Panc1 (cell line): ENCODE measurements at regions not wholly inside any gene's neighbourhood (a gene's known extent, or its start where the extent isn't known, plus 50 kb on each side); places are given as distances from the start of the nearest gene placed in this dataset.
"Not testable (repeated sequence)": the region's sequence is repeated elsewhere in the genome, so short reads cannot be mapped to it uniquely, and the experiment has no call there.

ENCODE experiments used
- ATAC-seq: fragments of 200-7000 bp; cut with Tn5 transposase; 2 replicates; pipeline ENCODE4 v1.9.1; 2020; ENCODE audit warnings: mild to moderate bottlenecking, moderate library complexity
- BruUV-seq: library from RNA; stranded (reverse); fragments of 400-500 nt; replicated peaks from 2 replicates; lab custom pipeline; 2021; lab: Mats Ljungman, UMichigan
- CTCF ChIA-PET: fragments of 300-600 bp; sonication (Branson Sonifier 250); formaldehyde crosslinking; loops from one replicate; lab custom pipeline; 2022; ENCODE audit warnings: antibody characterized with exemption; lab: Charles Lee
- POLR2A ChIA-PET: fragments of 300-600 bp; sonication (Branson Sonifier 250); formaldehyde crosslinking; loops from one replicate; lab custom pipeline; 2022; ENCODE audit warnings: antibody characterized with exemption; lab: Charles Lee
- DNase-seq: peaks from one replicate; pipeline ENCODE4 v3.0.0-alpha.2; 2010; ENCODE audit warnings: low read depth, low spot score
- H3K27ac ChIP-seq: 2 replicates; pipeline ENCODE4 v1.5.1; 2011; ENCODE audit warnings: mild to moderate bottlenecking, low read length, inconsistent platforms
- H3K27me3 ChIP-seq: fragments of 200-500 bp; sonication (Bioruptor generic); 2 replicates; pipeline ENCODE4 v1.6.0; 2014; ENCODE audit warnings: low read length, inconsistent platforms; ENCODE audit not compliant: control insufficient read depth, insufficient read depth
- H3K36me3 ChIP-seq: fragments of 200-500 bp; sonication (Bioruptor generic); 2 replicates; pipeline ENCODE4 v1.5.1; 2014; ENCODE audit warnings: inconsistent platforms, mild to moderate bottlenecking, low read length, moderate library complexity; ENCODE audit not compliant: control insufficient read depth, insufficient read depth
- H3K4me1 ChIP-seq: 2 replicates; pipeline ENCODE4 v1.5.1; 2011; ENCODE audit warnings: inconsistent platforms, mild to moderate bottlenecking, low read length, moderate library complexity; ENCODE audit not compliant: control insufficient read depth, insufficient read depth
- H3K4me3 ChIP-seq, 2 experiments: 2 replicates each; pipeline ENCODE4 v1.5.1; 2011 to 2012; ENCODE audit warnings: low read depth in 2 of 2, low read length in 2 of 2, mild to moderate bottlenecking in 2 of 2, inconsistent platforms in 1 of 2, moderate library complexity in 1 of 2
- H3K9me3 ChIP-seq: fragments of 200-500 bp; sonication (Bioruptor generic); 2 replicates; pipeline ENCODE4 v1.5.1; 2014; ENCODE audit warnings: low read depth, mild to moderate bottlenecking, inconsistent platforms, low read length, moderate library complexity; ENCODE audit not compliant: control insufficient read depth, insufficient read depth
- POLR2AphosphoS5 ChIP-seq: IDR thresholded peaks from 2 replicates; pipeline ENCODE4 v1.6.1; 2012; ENCODE audit warnings: mild to moderate bottlenecking, low read depth, low read length, moderate library complexity
- REST ChIP-seq, 2 experiments: IDR thresholded peaks; 2 replicates each; pipeline ENCODE4 v1.6.1; 2011 to 2012; ENCODE audit warnings: low read depth in 2 of 2, control low read depth in 1 of 2, low read length in 1 of 2, mild to moderate bottlenecking in 1 of 2, moderate library complexity in 1 of 2; ENCODE audit not compliant: insufficient read depth in 1 of 2
- SIN3A ChIP-seq: IDR thresholded peaks from 2 replicates; pipeline ENCODE4 v1.6.1; 2012; ENCODE audit warnings: low read depth, mild to moderate bottlenecking, low read length, moderate library complexity, borderline replicate concordance; ENCODE audit not compliant: insufficient read depth
- TCF7L2 ChIP-seq: IDR thresholded peaks from 2 replicates; pipeline ENCODE4 v1.6.1; 2011; ENCODE audit warnings: mild to moderate bottlenecking, low read depth, low read length, inconsistent platforms
- in situ Hi-C: cut with HindIII; loops from 2 replicates; pipeline ENCODE4 v1.10.0; 2016; ENCODE audit warnings: low sequenced_read_pairs, low pct_unique_long_range_greater_than_20kb
- intact Hi-C: fragments of 100-400 bp; cut with micrococcal nuclease; formaldehyde crosslinking; loops from one replicate; pipeline ENCODE4 v1.10.0; 2022; ENCODE audit not compliant: unreplicated experiment
- TF ChIP-seq, protein P1 (sequence below): fragments of 450-650 bp; IDR thresholded peaks from 2 replicates; pipeline ENCODE4 v1.5.1; 2017; ENCODE audit warnings: mild to moderate bottlenecking

GRCh38 chr4:3942569-3942971, 176.4 kb downstream of the ADRA2C start:
- BruUV-seq, H3K27ac ChIP-seq, POLR2A ChIA-PET, CTCF ChIA-PET, intact Hi-C loops, H3K9me3 ChIP-seq, DNase-seq, in situ Hi-C loops, H3K4me1 ChIP-seq, H3K36me3 ChIP-seq, ATAC-seq, H3K4me3 ChIP-seq, H3K27me3 ChIP-seq: not testable (repeated sequence)
- TF ChIP-seq, protein P1, sequence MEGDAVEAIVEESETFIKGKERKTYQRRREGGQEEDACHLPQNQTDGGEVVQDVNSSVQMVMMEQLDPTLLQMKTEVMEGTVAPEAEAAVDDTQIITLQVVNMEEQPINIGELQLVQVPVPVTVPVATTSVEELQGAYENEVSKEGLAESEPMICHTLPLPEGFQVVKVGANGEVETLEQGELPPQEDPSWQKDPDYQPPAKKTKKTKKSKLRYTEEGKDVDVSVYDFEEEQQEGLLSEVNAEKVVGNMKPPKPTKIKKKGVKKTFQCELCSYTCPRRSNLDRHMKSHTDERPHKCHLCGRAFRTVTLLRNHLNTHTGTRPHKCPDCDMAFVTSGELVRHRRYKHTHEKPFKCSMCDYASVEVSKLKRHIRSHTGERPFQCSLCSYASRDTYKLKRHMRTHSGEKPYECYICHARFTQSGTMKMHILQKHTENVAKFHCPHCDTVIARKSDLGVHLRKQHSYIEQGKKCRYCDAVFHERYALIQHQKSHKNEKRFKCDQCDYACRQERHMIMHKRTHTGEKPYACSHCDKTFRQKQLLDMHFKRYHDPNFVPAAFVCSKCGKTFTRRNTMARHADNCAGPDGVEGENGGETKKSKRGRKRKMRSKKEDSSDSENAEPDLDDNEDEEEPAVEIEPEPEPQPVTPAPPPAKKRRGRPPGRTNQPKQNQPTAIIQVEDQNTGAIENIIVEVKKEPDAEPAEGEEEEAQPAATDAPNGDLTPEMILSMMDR, result peak; percentile 65

DNA sequence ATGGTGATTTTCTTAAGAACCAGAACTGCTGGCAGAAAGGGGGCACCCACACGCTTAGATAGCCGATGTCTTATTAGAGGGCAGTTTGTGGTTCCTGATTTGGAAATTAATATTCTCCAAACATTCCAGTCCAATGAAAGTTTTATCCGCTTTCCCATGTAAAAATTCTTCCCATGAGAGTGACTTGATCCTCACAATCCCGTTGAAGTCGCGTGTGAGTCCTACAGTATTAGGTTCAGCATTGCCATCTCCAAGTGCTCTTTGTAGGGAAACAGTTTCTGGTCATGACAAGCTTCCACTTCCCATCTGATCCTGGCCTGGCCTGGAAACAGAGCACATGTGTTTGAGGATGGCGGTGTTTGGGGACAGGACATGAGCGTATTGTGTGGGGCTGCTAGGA, 176.9 kb downstream of the ADRA2C start:
- intact Hi-C loops, POLR2A ChIA-PET, H3K36me3 ChIP-seq, H3K27me3 ChIP-seq, H3K4me1 ChIP-seq, H3K27ac ChIP-seq, in situ Hi-C loops, H3K4me3 ChIP-seq, ATAC-seq, DNase-seq, H3K9me3 ChIP-seq, BruUV-seq, CTCF ChIA-PET: not testable (repeated sequence)

GRCh38 chr4:3945511-3946290, 179.5 kb downstream of the ADRA2C start:
- H3K4me1 ChIP-seq, result no peaks in the 10 kb centered on the region
- CTCF ChIA-PET, result interaction anchor here (0.7 kb wide), 1 partner anchor 36 kb away, joined by 4 read pairs; no protein-coding TSS in a partner anchor
- ATAC-seq (no peak), DNase-seq (no peak)
- intact Hi-C loops, result no loop called here
- TF ChIP-seq, protein P1, result no peak
- TF ChIP-seq REST (IDR thresholded peaks at IDR 0.05; ENCODE audit: insufficient read depth in 1 of 2, low read depth in 2 of 2, low read length in 1 of 2) (no peak), SIN3A (no peak), TCF7L2 (no peak), POLR2AphosphoS5 (no peak)
- H3K27me3 ChIP-seq, result no peaks in the 10 kb centered on the region
- no peak overlapping the region for H3K4me3 ChIP-seq
- H3K36me3 ChIP-seq, result no peaks in the 10 kb centered on the region
- no TSS peak for BruUV-seq
- H3K27ac ChIP-seq, result no peak overlapping the region
- no peaks in the 10 kb centered on the region for H3K9me3 ChIP-seq
- POLR2A ChIA-PET, result no interaction called here
- in situ Hi-C loops, result no loop called here

DNA sequence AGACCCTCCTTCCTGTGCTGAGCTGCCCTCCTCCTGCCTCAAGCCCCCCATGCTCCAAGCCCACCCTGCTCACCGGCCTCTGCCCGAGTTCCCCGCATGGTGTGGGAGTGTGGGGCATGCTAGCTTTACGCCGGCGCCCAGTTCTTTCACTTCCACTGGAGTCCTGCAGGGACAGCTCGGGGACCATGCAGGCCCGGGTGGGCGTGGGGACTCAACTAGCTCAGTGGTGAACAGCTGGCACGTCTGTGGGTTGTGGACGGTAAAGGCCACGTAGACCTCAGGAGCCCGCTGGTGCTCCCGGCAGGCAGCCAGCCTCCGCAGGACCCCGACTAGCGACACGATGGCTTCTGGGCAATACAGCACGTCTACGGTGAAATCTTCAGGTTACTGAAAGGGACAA, 180.4 kb downstream of the ADRA2C start:
- H3K4me1 ChIP-seq, ATAC-seq, DNase-seq, in situ Hi-C loops, H3K9me3 ChIP-seq, H3K27me3 ChIP-seq, POLR2A ChIA-PET, intact Hi-C loops, CTCF ChIA-PET, H3K27ac ChIP-seq, H3K4me3 ChIP-seq, H3K36me3 ChIP-seq, BruUV-seq: not testable (repeated sequence)
